ENCODE measurements at regions not wholly inside any gene's neighbourhood (a gene's known extent, or its start where the extent isn't known, plus 50 kb on each side); places are given as distances from the start of the nearest gene placed in this dataset.

GRCh38 chr4:71188951-71189350 is 149.9 kb upstream of the SLC4A4 start:
- TF ChIP-seq CSRNP3 (CRISPR knock-in tag; IDR thresholded peaks at IDR 0.05) (no peak), ZC3H10 (CRISPR knock-in tag; IDR thresholded peaks at IDR 0.05) (no peak), GLIS3 (CRISPR knock-in tag; IDR thresholded peaks at IDR 0.05) (no peak), OSR1 (CRISPR knock-in tag; IDR thresholded peaks at IDR 0.05) (no peak), ZFP30 (CRISPR knock-in tag; IDR thresholded peaks at IDR 0.05) (no peak), PATZ1 (CRISPR knock-in tag; IDR thresholded peaks at IDR 0.05; ENCODE audit: borderline replicate concordance) (no peak), ESRRG (CRISPR knock-in tag; IDR thresholded peaks at IDR 0.05) (no peak), TSHZ2 (CRISPR knock-in tag; IDR thresholded peaks at IDR 0.05) (no peak)

Data from SK-N-SH treated with all-trans-retinoic acid at 6 μM for 48 hours (cell line).